Renal cortex interstitium (tissue), 11 donors: ENCODE measurements at regions not wholly inside any gene's neighbourhood (a gene's known extent, or its start where the extent isn't known, plus 50 kb on each side); places are given as distances from the start of the nearest gene placed in this dataset.

Experiments
- DNase-seq, 11 donors: peaks; one replicate each; pipeline ENCODE4 v3.0.0-alpha.2; 2013; ENCODE audit warnings: low read depth in 9 of 11, low spot score in 4 of 11; ENCODE audit errors: extremely low read depth in 1 of 11

DNA sequence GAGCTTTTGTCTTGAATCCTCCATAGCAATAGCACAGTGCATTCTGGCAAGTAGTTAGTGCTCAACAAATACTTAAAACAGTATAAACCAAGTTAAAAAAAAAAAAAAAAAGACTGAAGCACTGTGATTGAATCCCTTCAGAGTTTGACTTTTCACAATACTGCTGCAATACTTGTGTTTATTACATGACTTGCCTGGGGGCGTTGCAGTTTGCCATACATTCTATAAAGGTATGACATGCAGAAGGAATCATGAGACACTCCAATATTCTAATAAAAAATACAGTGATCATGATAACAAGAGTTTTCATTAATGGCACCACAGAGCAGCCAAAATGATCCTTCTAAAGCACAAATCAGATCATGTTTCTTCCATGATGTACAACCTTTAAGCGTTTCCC lies 205.0 kb upstream of the CDKN3 start:
- no peak for DNase-seq

DNA sequence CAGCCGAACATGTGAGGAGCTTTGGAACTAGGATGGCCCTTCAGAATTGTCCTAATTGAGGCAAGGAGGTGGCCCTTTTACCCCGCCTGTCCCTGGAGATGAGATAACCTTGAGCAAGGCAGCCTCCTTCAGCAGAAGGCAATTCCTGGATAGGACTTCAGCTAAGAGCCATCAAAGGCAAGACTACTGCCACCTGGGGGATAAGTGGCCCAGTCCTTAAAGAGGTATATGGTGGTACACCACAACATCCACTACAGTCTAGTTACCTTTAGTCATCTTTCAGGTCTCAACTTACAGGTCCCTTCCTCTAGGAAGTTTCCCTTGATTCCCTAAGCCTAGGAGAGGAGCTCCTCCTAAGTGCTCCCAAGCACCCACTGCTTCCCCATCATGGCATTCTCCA lies 204.2 kb upstream of the CDKN3 start:
- DNase-seq = no peak

DNA sequence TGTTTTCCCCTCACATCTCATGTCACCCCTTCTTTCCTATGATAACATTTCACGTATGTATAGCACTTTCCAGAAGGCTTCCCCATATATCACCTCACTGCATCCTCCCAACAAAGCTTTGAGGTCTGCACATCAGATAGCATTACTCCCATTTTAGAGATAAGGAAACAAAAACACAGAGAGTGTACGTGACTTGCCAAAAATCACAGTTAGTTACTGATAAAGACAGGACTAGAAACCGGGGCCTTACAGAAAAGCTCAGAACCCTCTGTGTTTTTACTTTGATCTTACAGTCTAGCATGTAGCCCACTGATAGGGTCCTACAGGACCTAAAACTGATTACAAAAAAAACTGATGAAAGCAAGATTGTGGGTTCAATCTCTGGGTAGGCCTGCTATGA lies 202.9 kb upstream of the CDKN3 start:
- DNase-seq = no peak

DNA sequence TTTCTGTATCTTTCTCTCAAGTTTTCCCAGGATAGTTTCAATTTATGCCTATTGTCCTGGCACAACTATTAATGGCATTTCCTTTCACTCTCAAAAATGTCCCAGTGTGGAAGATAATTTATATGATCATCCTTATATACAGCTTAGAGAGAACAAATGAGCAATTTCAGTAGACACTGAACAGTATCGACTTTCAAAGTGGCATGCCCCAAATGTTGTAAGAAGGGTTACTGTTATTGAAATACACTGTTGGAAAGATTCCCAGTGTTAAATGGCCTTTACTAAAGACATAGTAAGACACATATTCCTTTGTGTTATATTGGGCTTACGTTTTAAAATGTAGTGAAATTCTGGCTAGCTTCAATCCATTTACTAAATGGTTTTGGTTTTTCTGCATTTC lies 202.3 kb upstream of the CDKN3 start:
- no peak for DNase-seq

DNA sequence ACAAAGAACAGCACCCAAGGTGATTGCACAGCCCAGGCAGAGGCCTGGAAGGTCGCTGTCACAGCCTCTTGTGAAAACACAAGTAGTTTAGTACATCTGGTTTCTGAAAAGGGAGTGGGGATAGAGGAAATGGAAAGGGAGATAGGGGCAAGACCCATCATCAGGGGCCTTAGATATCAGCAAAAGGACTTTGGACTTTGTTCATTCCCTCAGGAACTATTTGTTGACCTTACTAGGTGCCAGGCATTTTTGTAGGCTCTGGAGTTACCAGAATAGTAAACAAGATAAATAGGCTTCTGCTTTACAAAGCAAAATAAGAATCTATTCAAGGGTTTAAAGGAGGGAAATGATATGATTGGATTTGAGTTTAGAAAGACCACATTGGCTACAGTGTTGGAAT lies 199.4 kb upstream of the CDKN3 start:
- no peak for DNase-seq

DNA sequence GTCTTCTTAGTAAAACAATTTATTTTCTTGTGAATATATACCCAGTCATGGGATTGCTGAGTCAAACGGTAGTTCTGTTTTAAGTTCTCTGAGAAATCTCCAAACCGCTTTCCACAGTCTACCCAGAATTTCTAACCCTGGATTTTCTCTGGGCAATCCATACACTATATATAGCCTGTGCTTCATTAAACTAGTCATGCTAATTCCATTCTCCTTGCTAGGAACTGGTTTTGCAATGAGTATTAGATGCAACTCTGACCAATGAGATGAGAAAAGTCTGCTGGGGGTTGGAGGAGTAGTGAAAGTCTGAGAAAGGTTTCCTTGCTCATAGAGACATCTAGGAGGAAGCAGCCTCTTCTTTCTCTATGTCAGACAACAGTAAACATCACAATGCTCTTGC lies 196.1 kb upstream of the CDKN3 start:
- no peak for DNase-seq

DNA sequence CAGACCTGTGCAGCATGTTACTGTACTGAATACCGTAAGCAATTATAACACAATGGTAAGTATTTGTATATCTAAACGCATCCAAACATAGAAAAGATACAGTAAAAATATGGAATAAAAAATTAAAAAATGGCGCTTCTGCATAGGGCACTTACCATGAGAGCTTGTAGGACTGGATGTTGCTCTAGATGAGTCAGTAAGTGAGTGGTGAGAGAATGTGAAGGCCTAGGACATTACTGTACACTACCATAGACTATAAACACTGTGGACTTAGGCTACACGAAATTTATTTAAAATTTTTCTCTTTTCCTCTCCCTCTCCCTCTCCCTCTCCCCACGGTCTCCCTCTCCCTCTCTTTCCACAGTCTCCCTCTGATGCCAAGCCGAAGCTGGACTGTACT lies 194.5 kb upstream of the CDKN3 start:
- no peak for DNase-seq

DNA sequence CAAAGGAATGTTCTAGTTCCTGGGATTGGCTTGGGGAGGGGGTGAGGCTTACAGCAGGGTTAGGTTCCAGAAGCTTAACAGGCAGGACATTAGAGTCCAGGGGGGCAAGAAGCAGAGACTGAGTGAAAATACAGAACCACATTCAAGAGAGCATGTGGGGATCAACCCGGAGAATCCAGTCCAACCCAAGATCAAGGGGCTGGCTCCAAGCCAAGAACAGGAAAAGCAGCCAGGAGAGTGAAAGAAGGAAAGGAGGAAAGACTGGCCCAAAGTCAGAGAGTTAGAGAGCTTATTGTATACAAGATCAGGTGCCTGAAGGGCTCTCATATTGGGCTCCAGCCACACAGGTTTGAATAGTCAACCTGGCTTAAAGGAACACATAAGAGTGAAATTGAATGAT lies 190.3 kb upstream of the CDKN3 start:
- DNase-seq = no peak

DNA sequence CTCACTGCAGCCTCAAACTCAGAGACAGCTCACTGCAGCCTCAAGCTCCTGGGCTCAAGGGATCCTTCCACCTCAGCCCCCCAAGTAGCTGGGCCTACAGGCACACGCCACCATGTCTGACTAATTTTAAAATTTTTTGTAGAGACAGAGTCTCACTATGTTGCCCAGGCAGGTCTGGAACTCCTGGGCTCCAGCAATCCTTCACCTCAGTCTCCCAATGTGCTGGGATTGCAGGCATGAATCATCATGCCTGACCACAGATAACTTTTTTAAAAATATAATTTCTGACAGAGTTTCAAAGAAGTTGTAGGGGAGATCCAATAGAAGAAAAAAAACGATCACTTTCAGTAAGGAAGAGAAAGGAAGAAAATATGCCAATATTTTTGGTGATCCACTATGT lies 189.7 kb upstream of the CDKN3 start:
- no peak for DNase-seq

DNA sequence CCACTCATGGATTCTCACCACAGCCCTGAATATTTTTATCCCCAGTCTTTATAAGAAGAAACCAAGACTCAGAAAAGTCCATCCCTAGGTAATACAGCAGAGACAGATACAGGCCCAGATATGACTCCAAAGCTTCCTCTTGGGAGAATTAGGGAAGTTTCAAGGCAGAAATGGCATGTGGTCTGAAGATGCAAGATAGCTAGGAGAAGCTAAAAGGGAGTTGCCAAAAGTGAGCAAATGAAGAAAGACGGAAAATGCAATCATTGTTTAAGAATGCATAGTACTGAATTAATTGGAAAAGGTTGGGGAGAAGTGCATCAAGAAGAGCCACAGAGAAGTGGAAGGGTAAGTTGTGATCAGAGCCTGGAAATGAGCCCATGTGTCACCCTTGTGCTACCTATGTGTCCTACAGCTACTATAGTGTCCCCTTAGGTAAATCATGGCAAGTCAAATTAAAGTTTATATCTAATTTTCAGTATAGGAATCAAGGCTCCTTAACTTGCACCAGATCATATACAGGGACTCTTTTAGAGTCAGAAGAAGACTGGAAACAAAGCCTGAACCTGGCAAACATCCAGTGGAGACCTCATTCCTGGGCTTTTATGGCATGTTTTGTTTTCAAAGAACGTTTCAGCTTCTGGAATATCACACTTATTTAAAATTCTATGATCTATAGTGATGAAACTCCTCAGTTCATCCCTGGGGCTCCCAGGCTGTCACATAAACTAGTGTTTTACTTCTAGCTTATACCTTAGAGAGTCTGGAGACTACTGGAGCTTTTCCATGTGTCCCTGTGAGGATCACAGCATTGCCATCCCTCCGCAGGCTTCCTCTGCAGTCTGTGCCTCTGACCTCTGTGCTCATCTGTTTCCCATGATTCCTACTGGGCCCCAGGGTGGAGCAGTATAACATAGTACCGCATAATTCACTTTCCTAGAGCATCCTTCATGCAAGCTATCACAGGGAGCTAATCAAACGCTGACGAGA lies 189.0 kb upstream of the CDKN3 start:
- DNase-seq = no peak

DNA sequence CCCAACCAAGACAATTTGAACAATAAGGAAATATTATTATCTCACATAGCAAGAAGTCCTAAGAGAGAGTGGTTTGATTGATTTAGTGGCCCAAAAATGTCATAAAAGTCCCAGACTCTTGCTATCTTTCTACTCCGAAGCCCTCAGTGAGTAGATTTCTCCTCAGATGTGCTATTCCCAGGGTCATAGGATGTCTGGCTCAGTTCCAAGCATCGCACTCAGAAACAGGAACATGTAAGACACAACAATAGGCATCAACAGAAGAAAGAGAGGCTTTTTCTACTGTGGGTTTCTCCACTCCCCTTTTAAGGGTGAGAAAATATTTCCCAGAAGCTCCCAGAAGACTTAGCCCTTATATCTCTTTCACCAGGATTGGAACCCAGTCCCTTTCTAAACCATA lies 188.1 kb upstream of the CDKN3 start:
- DNase-seq = no peak

DNA sequence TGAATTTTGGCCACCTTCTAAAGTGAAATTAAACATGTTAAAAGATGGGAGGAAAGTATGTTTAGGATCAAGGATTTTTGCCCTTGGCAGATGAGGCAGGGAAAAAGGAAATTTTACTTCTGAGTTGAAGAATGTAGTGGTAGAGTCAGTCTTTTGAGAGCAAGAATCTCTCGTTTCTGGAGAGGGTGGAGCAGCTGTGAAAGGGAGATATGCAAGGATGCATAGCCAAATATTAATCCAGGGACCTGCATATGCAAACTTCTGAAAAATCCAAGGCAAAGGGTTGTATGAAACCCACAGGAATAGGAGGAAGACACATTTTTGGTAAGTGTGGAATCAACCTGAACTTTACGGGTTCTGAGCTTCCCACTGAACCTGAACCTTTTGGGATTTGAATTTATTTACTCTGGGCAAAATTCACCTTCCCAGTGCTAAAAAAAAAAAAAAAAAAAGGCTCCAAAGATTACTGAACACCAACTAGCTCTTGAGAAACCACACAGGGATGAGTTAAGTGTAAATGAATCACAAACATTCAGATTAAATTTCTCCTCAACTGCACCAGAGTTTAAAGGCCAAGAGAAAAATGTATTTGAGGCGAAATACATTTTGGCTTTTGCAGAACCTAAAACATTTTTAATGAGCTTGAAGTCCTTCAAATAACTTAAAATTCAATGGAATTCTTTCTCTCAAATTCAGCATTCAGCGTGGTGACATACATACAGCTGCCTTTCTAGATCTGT lies 187.1 kb upstream of the CDKN3 start:
- no peak for DNase-seq

DNA sequence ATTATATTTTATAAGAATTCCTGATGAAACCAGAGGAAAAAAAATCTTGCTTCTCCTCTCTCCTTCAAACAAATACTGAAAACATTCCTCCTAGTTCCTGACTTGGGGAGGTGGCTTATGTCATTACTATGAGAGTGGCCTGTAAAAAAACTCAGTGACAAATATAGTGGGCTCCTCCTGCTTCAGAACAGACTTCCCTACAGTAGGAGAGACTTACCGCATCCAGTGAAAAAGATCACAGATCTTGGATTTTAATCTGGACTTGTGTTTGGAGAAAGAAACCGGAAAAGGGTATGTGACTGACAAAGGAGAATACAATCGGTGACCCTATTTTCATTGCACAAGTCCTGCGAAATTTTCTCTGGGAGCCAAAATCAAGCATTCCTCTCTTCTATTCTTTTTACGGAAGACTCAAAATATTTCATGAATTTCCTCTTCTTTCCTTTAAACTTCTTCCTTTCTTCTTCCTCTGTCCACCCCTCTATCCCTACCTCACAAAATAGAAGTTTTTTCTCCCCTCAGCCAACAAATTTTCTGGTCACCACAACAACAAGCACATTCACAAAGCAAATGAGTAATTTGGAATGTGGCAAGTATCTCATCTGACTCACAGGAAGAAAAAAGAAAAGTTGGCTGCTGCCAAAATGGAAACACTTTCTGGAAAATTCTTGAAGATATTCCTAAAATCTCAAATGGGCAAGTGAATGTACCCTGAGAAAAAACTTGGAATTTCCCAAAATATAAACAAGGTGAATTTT lies 185.1 kb upstream of the CDKN3 start:
- DNase-seq = no peak

DNA sequence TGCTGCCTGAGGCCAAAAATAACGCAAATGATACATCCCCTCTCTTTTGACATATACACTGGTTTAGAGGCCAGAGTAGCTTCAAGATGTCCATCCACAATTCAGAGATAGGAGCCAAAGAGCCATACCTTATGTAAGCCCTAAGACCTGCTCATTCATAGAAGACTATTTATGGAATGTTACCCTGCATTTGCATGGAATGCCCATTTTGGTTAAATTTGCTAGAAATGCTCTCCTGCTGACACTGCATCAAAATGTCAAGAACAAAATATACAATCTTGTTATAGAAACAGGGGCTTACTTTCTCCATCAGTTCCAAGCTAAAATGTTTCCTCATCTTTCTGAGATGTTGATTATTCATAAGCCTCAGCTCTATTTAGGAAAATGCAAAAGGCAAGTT lies 183.3 kb upstream of the CDKN3 start:
- DNase-seq = no peak

DNA sequence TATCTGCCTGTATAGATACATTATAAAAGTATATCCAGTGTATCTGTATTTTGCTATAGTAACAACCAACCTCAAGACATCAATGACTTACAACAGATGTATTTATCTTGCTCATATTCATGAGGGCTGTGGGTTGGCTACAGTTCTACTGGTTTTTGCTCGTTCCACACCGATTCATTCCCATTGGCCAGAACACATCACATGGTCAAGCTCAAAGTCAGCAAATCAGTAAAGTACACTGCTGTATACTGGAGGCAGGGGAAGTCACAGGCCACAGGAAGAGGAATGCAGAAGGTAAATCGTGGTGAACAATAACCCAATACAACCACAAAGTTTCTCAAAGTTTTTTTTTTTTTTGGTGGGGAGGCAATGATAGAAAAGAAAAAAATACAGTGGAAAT lies 180.0 kb upstream of the CDKN3 start:
- DNase-seq = no peak

DNA sequence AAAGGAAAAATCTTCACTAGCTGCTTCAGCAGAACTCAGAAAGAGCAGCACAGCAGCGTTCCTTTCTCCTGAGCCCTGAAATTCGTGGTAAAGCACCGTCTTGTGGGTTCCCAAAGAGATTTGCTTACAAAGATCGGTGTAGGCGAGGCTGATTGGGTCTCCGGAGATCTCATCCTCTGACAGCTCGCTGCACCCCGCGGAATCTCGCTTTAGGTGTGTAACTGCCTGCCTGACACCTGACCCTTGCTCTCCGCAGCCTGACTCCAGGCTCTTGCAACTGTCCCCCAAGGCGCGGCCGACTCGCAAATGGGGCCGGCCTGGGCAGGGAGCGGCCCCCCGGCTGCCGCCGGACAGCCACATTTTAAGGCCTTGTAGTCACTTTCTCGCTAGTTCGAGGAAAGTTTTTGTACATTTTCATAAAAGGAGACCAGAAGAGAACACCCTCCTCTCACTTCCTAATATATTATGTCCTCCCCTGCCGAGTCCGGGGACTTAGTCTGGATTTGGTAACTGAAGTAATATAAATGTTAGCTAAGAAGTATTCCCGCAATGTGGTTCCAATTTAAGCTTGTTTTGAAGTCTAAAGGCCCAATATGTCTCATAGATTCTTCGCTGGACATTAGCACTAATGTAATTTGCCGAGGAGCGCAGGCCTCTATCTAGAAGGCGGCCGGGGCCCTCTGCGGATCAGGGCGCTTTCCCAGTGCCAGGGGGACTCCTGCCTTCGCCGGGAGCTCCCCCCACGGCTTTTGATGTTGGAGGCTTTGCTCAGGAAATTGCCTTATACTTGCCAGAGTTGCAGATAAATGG lies 177.3 kb upstream of the CDKN3 start:
- DNase-seq = no peak

DNA sequence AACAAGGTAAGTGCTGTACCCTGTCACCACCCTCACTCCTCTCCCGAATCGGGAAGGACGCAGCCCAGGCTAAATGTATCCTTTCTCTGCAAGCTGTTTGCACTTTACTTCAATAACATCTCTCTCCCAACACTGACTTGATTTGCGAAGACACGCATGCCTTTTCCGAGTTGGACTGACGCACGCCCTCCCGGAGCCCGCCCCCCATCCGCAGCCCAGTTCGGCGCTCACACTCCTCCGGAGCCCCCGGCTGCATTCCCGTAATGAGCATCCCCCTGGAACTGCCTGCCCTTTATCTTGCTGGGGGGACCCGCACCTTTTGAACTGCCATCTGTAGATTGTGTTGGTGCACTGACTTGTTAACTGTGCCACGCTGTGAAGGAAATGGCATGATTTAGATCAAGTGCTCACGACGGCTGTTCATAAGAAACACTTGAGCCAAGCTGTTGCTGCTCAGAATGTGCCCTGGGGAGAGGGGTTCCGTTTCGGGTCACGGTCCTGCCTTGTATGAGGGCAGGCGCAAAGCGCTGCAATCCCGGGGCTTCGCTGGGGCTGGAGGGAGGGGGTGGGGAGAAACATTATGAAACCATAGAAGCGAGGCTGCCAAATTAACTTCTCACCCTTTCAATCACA lies 176.6 kb upstream of the CDKN3 start:
- peak in 1 of 11 donors; percentile 40 for DNase-seq

DNA sequence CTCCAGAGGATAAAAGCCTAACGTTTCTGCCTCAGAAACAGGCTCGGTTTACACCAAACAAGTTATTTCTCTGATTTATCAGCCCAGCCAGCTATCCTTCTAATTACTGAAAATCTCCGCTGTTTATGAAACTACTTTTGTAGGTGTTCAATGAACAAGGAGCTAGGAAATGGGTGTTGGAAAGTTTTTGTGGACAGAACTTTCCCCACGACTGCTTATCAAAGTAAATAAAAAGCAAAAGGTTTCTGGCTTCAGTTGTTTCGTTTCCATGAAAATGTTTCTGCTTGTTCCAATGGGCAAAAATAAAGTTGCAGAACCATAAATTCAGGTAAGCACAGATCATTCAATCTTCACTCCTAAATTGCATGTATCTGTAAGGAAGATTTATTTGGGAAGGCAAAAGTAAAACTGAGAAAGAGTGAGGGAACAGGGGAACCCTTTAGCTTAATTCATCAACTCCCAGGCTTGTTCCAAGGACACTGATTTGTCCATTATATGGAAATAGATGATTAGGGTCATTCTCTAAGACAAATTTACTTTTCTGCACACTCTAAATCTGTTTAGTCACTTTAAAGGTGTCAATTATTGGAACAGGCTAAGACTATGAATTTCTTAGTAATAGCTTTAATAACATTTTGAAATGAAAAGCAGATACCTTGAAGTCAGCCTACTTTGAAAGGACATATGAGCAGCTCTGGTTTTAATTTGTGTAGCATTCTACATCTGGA lies 175.9 kb upstream of the CDKN3 start:
- no peak for DNase-seq
